Keratinocyte (primary cell): ENCODE measurements at regions not wholly inside any gene's neighbourhood (a gene's known extent, or its start where the extent isn't known, plus 50 kb on each side); places are given as distances from the start of the nearest gene placed in this dataset.

Experiments used
- EZH2 ChIP-seq: IDR thresholded peaks from one replicate; pipeline ENCODE4 v1.6.1; 2012; ENCODE audit warnings: inconsistent platforms, mild to moderate bottlenecking, low read length, moderate library complexity
- TF ChIP-seq, protein P1 (sequence below), 3 experiments: IDR thresholded peaks in 1 of 3; conservative IDR thresholded peaks in 1 of 3; optimal IDR thresholded peaks in 1 of 3; 2 replicates in 2 of 3; 3 replicates in 1 of 3; pipeline versions ENCODE3 to v1.5.1; 2011; ENCODE audit warnings: low read length in 3 of 3, mild to moderate bottlenecking in 3 of 3, moderate library complexity in 2 of 3, control low read depth in 1 of 3, inconsistent platforms in 1 of 3; ENCODE audit not compliant: insufficient read depth in 2 of 3; ENCODE audit errors: extremely low read depth in 1 of 3

DNA sequence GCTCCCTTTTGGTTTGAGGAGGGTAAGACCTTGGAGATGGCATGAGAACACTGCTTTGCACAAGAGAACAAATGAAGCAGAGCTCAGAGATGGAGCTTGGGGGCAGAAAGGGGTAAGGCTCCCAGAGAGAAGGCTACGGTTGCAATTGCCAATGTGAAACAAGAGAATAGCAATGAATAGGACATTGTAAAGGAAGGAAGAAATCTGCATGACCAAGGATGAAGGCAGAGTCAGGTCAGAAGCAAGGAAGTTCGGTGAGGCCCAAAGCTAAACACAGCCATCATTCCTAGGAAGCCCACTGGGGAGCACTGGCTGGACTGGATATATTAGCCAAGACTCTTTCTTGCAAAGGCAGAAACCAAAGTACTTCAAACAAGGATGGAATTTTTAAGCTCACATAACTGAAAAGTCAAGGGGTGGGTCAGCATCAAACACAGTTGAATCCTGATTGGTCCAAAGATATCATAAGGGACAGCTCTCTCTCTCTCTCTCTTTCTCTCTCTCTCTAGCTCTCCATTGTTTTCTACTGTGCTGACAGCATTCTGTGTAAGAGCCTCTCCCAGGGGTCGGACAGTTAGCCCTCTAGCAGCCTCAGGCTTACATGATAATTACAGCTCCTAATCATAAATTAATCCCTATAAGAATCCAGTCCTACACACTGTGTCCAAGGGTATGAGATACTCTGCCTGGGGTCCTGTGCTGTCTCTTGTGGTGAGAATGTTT lies 484.3 kb downstream of the SOX6 start:
- TF ChIP-seq, protein P1, sequence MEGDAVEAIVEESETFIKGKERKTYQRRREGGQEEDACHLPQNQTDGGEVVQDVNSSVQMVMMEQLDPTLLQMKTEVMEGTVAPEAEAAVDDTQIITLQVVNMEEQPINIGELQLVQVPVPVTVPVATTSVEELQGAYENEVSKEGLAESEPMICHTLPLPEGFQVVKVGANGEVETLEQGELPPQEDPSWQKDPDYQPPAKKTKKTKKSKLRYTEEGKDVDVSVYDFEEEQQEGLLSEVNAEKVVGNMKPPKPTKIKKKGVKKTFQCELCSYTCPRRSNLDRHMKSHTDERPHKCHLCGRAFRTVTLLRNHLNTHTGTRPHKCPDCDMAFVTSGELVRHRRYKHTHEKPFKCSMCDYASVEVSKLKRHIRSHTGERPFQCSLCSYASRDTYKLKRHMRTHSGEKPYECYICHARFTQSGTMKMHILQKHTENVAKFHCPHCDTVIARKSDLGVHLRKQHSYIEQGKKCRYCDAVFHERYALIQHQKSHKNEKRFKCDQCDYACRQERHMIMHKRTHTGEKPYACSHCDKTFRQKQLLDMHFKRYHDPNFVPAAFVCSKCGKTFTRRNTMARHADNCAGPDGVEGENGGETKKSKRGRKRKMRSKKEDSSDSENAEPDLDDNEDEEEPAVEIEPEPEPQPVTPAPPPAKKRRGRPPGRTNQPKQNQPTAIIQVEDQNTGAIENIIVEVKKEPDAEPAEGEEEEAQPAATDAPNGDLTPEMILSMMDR (optimal IDR thresholded peaks at IDR 0.05 in 1 of 3, IDR thresholded peaks at IDR 0.05 in 1 of 3, conservative IDR thresholded peaks at IDR 0.05 in 1 of 3; ENCODE audit: extremely low read depth in 1 of 3, insufficient read depth in 2 of 3, low read length in 3 of 3) = no peak
- TF ChIP-seq EZH2 = no peak
